NB4 (cell line): ENCODE measurements at regions not wholly inside any gene's neighbourhood (a gene's known extent, or its start where the extent isn't known, plus 50 kb on each side); places are given as distances from the start of the nearest gene placed in this dataset.
"Not testable (repeated sequence)": the region's sequence is repeated elsewhere in the genome, so short reads cannot be mapped to it uniquely, and the experiment has no call there.

Source experiments
- DNase-seq: peaks from one replicate; pipeline ENCODE4 v3.0.0; 2010; ENCODE audit warnings: low read depth
- H3K4me3 ChIP-seq: one replicate; pipeline ENCODE4 v1.5.1; 2011; ENCODE audit warnings: mild to moderate bottlenecking, low read depth, low read length, moderate library complexity
- CTCF ChIP-seq: IDR thresholded peaks from one replicate; pipeline ENCODE4 v1.5.1; 2012; ENCODE audit warnings: low read depth, low read length
- MYC ChIP-seq: IDR thresholded peaks from 2 replicates; pipeline ENCODE4 v1.6.1; 2011; ENCODE audit warnings: low read depth, low read length
- POLR2A ChIP-seq: IDR thresholded peaks from 2 replicates; pipeline ENCODE4 v1.6.1; 2011; ENCODE audit warnings: mild to moderate bottlenecking; ENCODE audit not compliant: insufficient read length; ENCODE audit errors: extremely low read depth
- TF ChIP-seq, protein P1 (sequence below): IDR thresholded peaks from 2 replicates; pipeline ENCODE4 v1.6.1; 2011; ENCODE audit warnings: low read depth, low read length

GRCh38 chr12:9543341-9543740 lies 64.4 kb downstream of the KLRB1 start:
- H3K4me3 ChIP-seq, DNase-seq: not testable (repeated sequence)

DNA sequence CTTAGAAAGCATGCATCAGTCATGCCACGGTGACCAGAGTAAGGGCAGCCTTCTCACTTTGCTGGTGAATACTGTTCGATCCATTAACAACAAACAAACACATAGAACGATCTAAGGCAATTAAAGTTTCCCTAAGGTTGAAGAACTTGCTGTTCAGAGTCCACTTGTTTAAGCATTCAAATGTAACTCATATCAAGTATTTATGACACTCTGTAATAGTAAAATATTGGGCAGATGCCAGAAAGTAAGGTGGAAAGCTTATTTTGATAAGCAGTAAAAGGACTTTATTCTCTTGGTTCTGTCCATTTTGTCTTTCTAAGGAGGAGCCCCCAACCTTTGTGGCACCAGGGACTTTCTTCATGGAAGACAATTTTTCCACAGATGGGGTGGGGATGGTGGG lies 64.9 kb downstream of the KLRB1 start:
- H3K4me3 ChIP-seq, DNase-seq: not testable (repeated sequence)

GRCh38 chr12:9515925-9516324 lies 91.8 kb downstream of the KLRB1 start:
- not testable (repeated sequence) for DNase-seq, H3K4me3 ChIP-seq

DNA sequence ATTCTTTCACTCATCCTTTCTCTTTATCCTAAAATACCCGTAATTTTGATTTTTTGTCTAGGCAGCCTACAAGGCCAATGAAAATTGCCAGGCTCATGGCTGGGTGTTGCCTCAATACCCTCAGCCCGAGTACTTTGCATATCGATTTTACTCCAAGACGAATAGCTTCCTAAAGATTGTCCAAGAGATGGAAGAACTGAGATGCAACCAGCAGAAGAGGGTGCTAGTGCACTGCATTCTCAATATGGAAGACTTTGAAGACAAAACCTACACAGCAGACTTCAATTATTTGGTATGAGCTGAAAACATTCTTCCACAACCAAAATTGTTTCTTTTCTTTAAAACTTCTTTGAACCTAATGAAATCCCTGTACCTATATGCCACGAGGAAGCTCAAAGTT lies 95.0 kb downstream of the KLRB1 start:
- not testable (repeated sequence) for DNase-seq, H3K4me3 ChIP-seq

DNA sequence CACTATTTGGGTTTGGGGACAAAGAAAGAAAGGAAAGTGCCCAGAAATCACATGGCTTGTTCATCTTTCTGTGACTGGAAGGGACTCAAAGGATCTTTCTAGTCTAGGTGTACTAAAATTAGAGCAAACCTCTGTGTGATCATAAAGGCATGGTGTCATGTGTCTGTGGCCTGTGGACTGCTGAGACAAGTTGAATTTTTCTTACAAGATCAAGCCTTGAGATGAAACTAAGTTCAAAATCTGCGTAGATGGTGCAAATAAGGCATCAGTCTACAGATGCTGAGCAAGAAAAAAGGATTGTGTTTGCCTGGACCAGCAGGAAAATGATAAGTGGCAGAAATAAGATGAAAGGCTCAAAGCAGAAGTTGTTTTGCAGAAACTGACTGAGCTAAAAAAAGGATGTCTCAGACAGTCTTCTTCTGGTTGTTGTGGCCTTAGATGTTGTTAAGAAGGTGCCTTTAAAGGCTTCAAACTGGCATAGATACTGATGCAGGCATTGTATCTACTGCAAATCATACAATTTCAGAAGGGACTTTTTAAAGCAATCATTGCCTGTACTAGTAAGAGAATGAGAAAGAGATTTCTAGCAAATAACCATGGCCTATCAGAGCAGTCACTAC lies 97.2 kb downstream of the KLRB1 start:
- DNase-seq, H3K4me3 ChIP-seq: not testable (repeated sequence)

- H3K4me3 ChIP-seq: no peak overlapping the region
- no peak for DNase-seq
- TF ChIP-seq MYC (no peak), POLR2A (no peak), CTCF (no peak)
Measured at GRCh38 chr12:9509464-9510161, 98.1 kb downstream of the KLRB1 start.

GRCh38 chr12:9506746-9507145 lies 101.0 kb downstream of the KLRB1 start:
- no peak for DNase-seq
- TF ChIP-seq POLR2A (no peak), CTCF (no peak), MYC (no peak)
- TF ChIP-seq, protein P1, sequence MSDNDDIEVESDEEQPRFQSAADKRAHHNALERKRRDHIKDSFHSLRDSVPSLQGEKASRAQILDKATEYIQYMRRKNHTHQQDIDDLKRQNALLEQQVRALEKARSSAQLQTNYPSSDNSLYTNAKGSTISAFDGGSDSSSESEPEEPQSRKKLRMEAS: no peak
- H3K4me3 ChIP-seq: no peak overlapping the region

- H3K4me3 ChIP-seq, DNase-seq: not testable (repeated sequence)
Measured at GRCh38 chr12:9503384-9503783, 104.3 kb downstream of the KLRB1 start.

DNA sequence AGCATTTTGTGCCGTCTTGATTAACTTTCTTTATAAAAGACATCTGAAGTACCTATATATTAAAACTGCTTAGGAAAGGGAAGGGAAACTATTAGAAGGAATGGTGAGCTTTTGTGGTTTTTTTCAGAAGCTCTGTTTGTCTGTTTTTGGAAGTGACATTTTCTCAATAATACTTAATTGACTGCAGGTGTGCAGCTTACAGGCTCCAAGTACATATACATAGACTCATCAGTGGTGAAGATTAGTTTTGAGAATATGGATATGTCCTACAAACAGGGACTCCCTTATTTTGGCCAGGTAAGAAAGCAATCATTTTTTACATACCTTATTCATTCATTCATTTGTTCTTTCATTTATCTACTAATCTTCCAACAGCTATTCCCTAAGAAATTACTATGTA lies 104.9 kb downstream of the KLRB1 start:
- DNase-seq, H3K4me3 ChIP-seq: not testable (repeated sequence)

DNA sequence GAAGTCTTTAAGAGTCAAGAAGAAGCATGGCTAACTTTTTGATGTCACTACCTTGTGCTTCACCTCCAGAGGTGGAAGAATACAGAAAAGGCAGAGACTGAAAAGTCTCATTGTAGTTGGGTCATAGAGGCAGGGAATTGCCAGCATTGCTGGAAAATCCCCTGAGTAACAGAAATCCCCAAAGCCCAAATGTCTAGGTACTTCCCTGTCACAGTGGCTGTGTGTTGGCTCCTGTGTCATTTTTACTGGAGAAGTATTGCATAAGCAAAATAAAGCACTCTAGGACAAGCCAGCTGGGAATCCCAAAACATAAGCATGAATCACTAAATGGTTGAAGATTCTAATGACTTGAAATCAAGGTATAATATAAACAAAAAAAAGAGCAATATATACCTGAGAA lies 114.4 kb downstream of the KLRB1 start:
- H3K4me3 ChIP-seq, DNase-seq: not testable (repeated sequence)

- not testable (repeated sequence) for DNase-seq
Measured at GRCh38 chr12:9481289-9481688, 126.4 kb downstream of the KLRB1 start.

DNA sequence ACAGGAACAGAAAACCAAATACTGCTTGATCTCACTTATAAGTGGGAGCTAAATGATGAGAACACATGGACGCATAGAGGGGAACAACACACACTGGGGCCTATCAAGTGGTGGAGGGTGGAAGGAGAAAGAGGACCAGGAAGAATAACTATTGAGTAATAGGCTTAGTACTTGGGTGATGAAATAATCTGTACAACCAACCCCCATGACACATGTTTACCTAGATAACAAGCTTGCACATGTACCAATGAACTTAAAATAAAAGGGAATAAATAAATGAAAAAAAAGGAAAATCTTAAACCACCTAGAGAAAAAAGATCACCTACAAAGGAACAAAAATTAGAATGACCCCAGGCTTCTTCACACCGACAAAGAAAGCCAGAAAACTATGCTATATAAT lies 133.5 kb downstream of the KLRB1 start:
- peak; percentile 28 for DNase-seq
- H3K4me3 ChIP-seq: not testable (repeated sequence)

More at GRCh38 chr12:9481289-9481688, 126.4 kb downstream of the KLRB1 start:
- H3K4me3 ChIP-seq: not testable (repeated sequence)

GRCh38 chr12:9473638-9474037 lies 134.1 kb downstream of the KLRB1 start:
- H3K4me3 ChIP-seq, DNase-seq: not testable (repeated sequence)

GRCh38 chr12:9471501-9471900 lies 136.2 kb downstream of the KLRB1 start:
- DNase-seq, H3K4me3 ChIP-seq: not testable (repeated sequence)

DNA sequence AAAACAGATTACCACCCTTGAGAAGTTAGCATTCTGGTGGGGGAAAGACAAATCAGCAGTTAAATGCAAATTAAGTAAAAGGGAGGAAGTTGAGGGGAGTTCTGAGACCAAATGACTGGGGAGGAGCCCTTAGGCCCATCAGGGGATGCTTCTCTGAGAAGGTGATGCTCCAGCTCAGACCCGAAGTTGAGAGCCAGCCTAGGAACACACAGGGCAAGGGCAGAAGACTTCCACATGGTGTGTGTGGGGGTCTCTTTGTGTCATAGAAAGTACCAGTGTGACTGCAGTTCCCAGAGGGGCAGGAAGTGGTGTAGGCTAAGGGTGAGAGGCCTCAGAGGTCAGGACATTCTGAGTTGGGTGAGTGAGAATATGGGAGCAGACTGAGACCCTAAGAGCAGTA lies 137.3 kb downstream of the KLRB1 start:
- not testable (repeated sequence) for H3K4me3 ChIP-seq, DNase-seq

DNA sequence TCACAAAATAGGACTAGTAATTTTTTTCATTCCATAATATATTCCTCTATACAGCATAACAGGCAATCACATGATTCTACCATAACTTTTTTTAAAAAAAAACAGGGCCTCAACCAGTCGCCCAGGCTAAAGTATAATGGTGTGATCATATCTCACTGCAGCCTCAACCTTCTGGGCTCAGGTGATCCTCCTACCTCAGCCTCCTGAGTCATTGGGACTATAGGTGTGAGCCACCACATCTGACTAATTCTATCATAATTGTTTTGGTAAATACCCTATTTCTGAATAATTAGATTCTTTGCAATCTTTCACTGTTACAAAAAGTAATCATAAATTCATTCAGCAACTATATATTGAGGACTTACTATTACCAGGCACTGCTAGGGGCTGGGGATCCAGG lies 137.8 kb downstream of the KLRB1 start:
- not testable (repeated sequence) for H3K4me3 ChIP-seq, DNase-seq

DNA sequence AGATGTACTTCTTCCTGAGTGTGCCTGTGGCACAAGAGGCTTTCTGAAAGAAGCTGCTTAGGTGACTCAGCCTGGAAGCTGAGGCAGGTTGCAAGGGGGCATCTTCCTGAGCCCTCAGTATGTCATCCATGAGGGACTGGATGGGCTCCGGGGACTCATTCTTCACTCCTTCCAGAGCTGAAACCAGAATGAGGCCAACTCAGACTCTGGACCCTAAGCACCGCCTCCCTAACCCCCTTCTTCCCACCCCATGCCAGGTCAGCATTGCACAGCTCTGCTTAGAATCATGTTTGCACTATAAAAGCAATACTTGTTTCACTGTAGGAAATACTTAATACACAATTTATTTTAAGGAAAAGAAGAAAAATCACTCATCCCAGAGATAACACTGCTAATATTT lies 138.3 kb downstream of the KLRB1 start:
- not testable (repeated sequence) for DNase-seq, H3K4me3 ChIP-seq
